Heart left ventricle (tissue), 16 donors: ENCODE measurements at regions not wholly inside any gene's neighbourhood (a gene's known extent, or its start where the extent isn't known, plus 50 kb on each side); places are given as distances from the start of the nearest gene placed in this dataset.

ENCODE experiments used
- ATAC-seq, 4 donors: fragments of 200-7000 bp; cut with Tn5 transposase; one replicate each; pipeline ENCODE4 v1.9.1; 2020 to 2022; ENCODE audit warnings: moderate library complexity in 4 of 4, mild to moderate bottlenecking in 3 of 4, moderate number of reproducible peaks in 1 of 4
- DNase-seq, 5 donors: peaks; one replicate each; pipeline ENCODE4 v3.0.0-alpha.2; 2020
- H3K27ac ChIP-seq, 12 donors: fragments of 200-600 bp; sonication (generic) in 4 of 12; one replicate each; pipeline versions ENCODE4 v1.5.0 to v1.8.0; 2016 to 2022; ENCODE audit warnings: mild to moderate bottlenecking in 2 of 12
- H3K27me3 ChIP-seq, 9 donors: fragments of 200-600 bp; sonication (generic) in 2 of 9; one replicate each; pipeline versions ENCODE4 v1.5.1 to v1.8.0; 2016 to 2022; ENCODE audit warnings: mild to moderate bottlenecking in 3 of 9
- H3K36me3 ChIP-seq, 9 donors: fragments of 200-600 bp; sonication (generic) in 2 of 9; one replicate each; pipeline versions ENCODE4 v1.5.0 to v1.8.0; 2018 to 2022; ENCODE audit warnings: mild to moderate bottlenecking in 2 of 9
- H3K4me1 ChIP-seq, 12 donors: fragments of 200-600 bp; sonication (generic) in 4 of 12; one replicate each; pipeline versions ENCODE4 v1.5.0 to v1.8.0; 2016 to 2022; ENCODE audit warnings: mild to moderate bottlenecking in 3 of 12
- H3K4me3 ChIP-seq, 12 donors: fragments of 200-600 bp; sonication (generic) in 4 of 12; one replicate each; pipeline versions ENCODE4 v1.5.0 to v1.8.0; 2017 to 2022; ENCODE audit warnings: mild to moderate bottlenecking in 9 of 12, moderate library complexity in 4 of 12
- H3K9me3 ChIP-seq, 12 donors: fragments of 200-600 bp; sonication (generic) in 4 of 12; one replicate each; pipeline versions ENCODE4 v1.5.0 to v1.8.0; 2016 to 2022; ENCODE audit warnings: mild to moderate bottlenecking in 1 of 12
- CTCF ChIP-seq, 12 donors: fragments of 200-600 bp; sonication (generic) in 4 of 12; IDR thresholded peaks; one replicate each; pipeline versions ENCODE4 v1.5.0 to v1.8.0; 2018 to 2022; ENCODE audit warnings: antibody characterized with exemption in 12 of 12, mild to moderate bottlenecking in 5 of 12
- POLR2A ChIP-seq, 2 donors: fragments of 450-650 bp; IDR thresholded peaks; one replicate each; pipeline ENCODE4 v1.6.1; 2017; ENCODE audit warnings: antibody characterized with exemption in 2 of 2, mild to moderate bottlenecking in 2 of 2, moderate library complexity in 2 of 2
- WGBS, 4 donors: extraction: QIAGEN DNeasy Blood & Tissue Kit in 2 of 4; methylation state at CpG; one replicate each; pipeline versions ENCODE4 v1.1.5 to v1.1.7; 2013 to 2018; 5-methylcytosine and 5-hydroxymethylcytosine counted together
- intact Hi-C, 10 donors: fragments of 100-400 bp; cut with DNase I; formaldehyde crosslinking; loops; one replicate each; pipeline versions ENCODE4 v1.11.1 to v1.14.2; 2022
- donor health status: ischemic (EF 13 %, LVEDD 7.1; RV severe dilation, severe dysfunction).
- donor health status: healthy with polysubstance abuse.
- donor health status: DM: no; HTN: yes; CAD: no.
- donor health status: DM: no; HTN: no; CAD: no.
- donor health status: ischemic (EF 25% LVEDD 6.9; RV normal size, moderate dysfunction).
- donor health status: ischemic (EF 25% LVEDD 5.7; RV mildly dilated, moderate dysfunction).
- donor health status: healthy.
- donor health status: DM: yes; HTN: yes; CAD: no.
- donor health status: ischemic (EF 35%, LVEDD 5.7; RV mildly dilated, moderate dysfunction).
- donor health status: nonischemic (EF 11% LVEDD 7.7; RV severe dilation, severe dysfunction).
- donor health status: DM: yes; HTN: yes; CAD: no.
- donor health status: PGD.
- donor health status: ischemic (EF 29% LVEDD 5.4; RV normal size, mild dysfunction).
- donor health status: nonischemic (EF 23%, LVEDD 6.1; RV moderate dilation, normal function).

- Histone ChIP-seq H3K4me1 (no peaks in the 10 kb centered on the region), H3K27me3 (no peaks in the 10 kb centered on the region), H3K4me3 (no peak overlapping the region), H3K36me3 (no peaks in the 10 kb centered on the region), H3K9me3 (no peaks in the 10 kb centered on the region), H3K27ac (no peak overlapping the region)
- DNase-seq: no peak
- ATAC-seq: no peak
- intact Hi-C loops: no loop called here
- 44 to 57% (median 52%) methylated on average over 5 of the region's 5 CpGs for WGBS, 4 donors
- TF ChIP-seq CTCF (IDR thresholded peaks at IDR 0.05) (no peak), POLR2A (IDR thresholded peaks at IDR 0.05) (no peak)
Observed at GRCh38 chr15:46672041-46672440, 1037.2 kb downstream of the SQOR start.

- ATAC-seq (no peak), DNase-seq (no peak)
- no peaks in the 10 kb centered on the region for H3K9me3 ChIP-seq
- H3K27ac ChIP-seq: no peak overlapping the region
- no peak for TF ChIP-seq CTCF (IDR thresholded peaks at IDR 0.05)
- no peak for TF ChIP-seq POLR2A (IDR thresholded peaks at IDR 0.05)
- intact Hi-C loops: no loop called here
- H3K36me3 ChIP-seq: no peaks in the 10 kb centered on the region
- WGBS, 4 donors: 82 to 89% (median 86%) methylated on average over 9 of the region's 9 CpGs
- H3K27me3 ChIP-seq: no peaks in the 10 kb centered on the region
- no peak overlapping the region for H3K4me3 ChIP-seq
- H3K4me1 ChIP-seq: no peaks in the 10 kb centered on the region
Observed at GRCh38 chr15:46676233-46677206, 1040.8 kb upstream of the SEMA6D start.

GRCh38 chr15:46677491-46677890 is 1039.8 kb upstream of the SEMA6D start:
- no peak for TF ChIP-seq CTCF (IDR thresholded peaks at IDR 0.05)
- no peak for TF ChIP-seq POLR2A (IDR thresholded peaks at IDR 0.05)
- Histone ChIP-seq H3K4me1 (no peaks in the 10 kb centered on the region), H3K27me3 (no peaks in the 10 kb centered on the region), H3K27ac (no peak overlapping the region), H3K4me3 (no peak overlapping the region), H3K9me3 (no peaks in the 10 kb centered on the region), H3K36me3 (no peaks in the 10 kb centered on the region)
- DNase-seq (no peak), ATAC-seq (no peak)
- intact Hi-C loops: no loop called here
- WGBS, 4 donors: 79 to 88% (median 84%) methylated on average over 6 of the region's 6 CpGs

GRCh38 chr15:46681901-46682300 is 1035.4 kb upstream of the SEMA6D start:
- H3K27ac ChIP-seq: no peak overlapping the region
- ATAC-seq (no peak), DNase-seq (no peak)
- no peaks in the 10 kb centered on the region for H3K27me3 ChIP-seq
- no peaks in the 10 kb centered on the region for H3K36me3 ChIP-seq
- H3K9me3 ChIP-seq: peaks cover 0 to 6% (median 0%) of the 10 kb centered on the region in 12 donors
- no peaks in the 10 kb centered on the region for H3K4me1 ChIP-seq
- WGBS, 4 donors: 68 to 77% (median 72%) methylated on average over 1 of the region's 1 CpG
- no peak for TF ChIP-seq CTCF (IDR thresholded peaks at IDR 0.05)
- no peak for TF ChIP-seq POLR2A (IDR thresholded peaks at IDR 0.05)
- no peak overlapping the region for H3K4me3 ChIP-seq
- intact Hi-C loops: no loop called here
